OCI-LY7 (cell line): ENCODE measurements at regions not wholly inside any gene's neighbourhood (a gene's known extent, or its start where the extent isn't known, plus 50 kb on each side); places are given as distances from the start of the nearest gene placed in this dataset.

Experiments
- CTCF ChIP-seq: fragments of 200-600 bp; sonication (generic); conservative IDR thresholded peaks from 2 replicates; pipeline ENCODE4 v1.5.1; 2014; ENCODE audit warnings: mild to moderate bottlenecking, antibody characterized with exemption, low read length, moderate library complexity, mixed read lengths
- EZH2phosphoT487 ChIP-seq: fragments of 200-600 bp; sonication (generic); IDR thresholded peaks from 2 replicates; pipeline ENCODE4 v1.6.1; 2018; ENCODE audit warnings: low read depth, borderline replicate concordance, mild to moderate bottlenecking, mixed run types, antibody characterized with exemption, low read length, moderate library complexity, mixed read lengths

GRCh38 chr11:115872416-115872815, 368.2 kb upstream of the CADM1 start:
- TF ChIP-seq CTCF (no peak), EZH2phosphoT487 (no peak)
